GM18519 (cell line): ENCODE measurements at regions not wholly inside any gene's neighbourhood (a gene's known extent, or its start where the extent isn't known, plus 50 kb on each side); places are given as distances from the start of the nearest gene placed in this dataset.
A peak's percentile ranks its signal among the peaks of the same experiment; 100 is the strongest.

Source experiments
- ATAC-seq: cut with Tn5 transposase; IDR thresholded peaks from one replicate; pipeline ENCODE4 v1.9.1; 2021; ENCODE audit warnings: mild to moderate bottlenecking, moderate library complexity; ENCODE audit not compliant: unreplicated experiment, low FRiP score

DNA sequence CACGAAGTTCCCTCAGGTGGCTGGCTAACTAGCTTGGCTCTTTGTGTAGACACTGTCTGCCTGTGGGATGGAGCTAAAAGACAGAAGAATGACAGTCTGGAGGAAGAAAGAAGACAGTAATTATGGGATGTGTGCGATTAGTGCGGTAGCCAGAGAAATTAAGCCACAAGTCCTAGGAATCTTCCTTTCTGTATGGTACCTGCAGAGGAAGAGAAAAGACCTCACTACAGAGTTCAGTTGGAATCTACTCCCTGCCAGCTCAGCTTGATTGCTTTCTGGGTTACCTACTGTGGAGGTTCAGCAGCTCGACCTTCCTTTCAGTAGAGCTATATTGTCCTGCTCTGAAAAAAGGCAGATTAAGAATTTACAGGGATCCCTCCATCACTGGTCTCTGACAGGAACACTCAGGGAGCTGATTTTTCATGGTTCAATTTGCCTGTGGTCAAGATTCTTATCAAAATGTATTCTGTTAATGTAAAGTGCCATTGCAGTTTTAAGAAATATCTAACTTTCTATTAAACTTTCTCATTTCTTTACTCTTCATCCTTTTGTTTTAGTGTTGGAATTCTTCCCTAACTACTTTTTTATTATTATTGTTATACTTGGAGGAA is 187.2 kb downstream of the CENPW start:
- ATAC-seq = no peak

DNA sequence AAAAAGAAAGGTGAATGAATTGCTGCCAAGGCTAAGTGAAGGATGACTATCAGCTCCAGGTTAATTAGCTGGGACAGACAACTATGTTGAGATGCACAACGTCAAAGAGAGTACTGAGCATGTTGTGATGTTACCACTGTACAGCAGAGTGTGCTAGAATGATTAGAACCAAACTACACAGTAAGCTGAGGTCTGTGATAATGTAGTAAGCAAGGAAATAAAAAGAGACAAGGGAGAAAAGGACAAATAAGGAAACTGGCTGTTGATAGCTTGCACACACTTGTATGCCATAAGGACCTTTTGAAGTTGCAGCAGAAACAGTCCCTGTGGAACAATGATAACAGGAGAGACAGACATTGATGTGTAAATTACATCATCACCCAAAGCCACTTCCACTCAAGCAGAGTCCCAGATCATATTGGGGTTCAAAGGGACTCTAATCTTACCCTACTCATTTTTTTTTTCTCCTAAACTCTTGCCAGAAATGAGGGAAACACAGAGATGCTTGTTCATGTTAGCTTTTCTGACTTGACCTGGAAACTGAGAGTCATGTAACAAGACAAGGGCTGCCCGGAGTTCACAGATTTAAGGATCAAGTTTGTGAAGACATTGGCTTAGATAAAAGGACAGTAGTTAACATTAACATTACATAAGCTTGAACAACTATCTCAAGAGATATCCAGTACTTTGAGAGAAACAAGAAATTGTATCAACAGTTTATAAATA is 189.9 kb downstream of the CENPW start:
- ATAC-seq = no peak

DNA sequence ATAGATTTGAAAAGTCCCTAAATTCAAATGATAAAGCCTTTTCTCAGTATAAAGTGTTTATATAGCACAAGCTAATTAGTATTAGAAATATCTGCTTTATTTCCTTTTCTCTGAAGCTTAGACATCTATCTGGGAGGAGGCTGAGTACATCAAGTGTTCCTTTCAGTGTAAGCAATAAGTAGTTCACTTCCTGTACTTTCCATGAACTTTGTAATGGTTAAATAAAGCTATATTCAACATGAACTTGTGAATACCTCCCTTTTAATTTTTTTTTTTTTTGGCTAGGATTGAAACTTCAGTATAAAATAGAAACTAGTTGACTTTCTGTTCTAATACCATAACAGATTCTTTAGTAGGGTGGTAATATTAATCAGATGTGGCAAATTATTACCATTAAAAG is 190.9 kb downstream of the CENPW start:
- ATAC-seq = no peak

DNA sequence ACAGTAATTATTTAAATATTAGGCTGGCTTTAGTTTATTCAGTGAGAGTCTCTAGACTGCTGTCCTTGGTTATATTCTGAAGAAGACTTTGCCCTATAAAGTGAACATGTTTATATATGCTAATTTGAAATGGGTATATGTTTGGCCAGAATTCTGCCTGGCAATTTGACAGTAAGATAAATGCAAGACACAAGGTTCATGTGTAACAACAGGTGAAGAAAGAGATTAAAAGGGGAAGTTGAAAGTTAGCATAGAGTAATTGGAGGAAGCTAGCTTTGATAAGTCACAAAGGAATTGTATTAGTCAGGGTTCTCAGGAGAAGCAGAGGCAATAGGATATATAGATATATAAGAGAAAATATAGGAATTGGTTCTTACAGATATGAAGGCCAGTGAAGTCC is 191.4 kb downstream of the CENPW start:
- ATAC-seq = no peak

DNA sequence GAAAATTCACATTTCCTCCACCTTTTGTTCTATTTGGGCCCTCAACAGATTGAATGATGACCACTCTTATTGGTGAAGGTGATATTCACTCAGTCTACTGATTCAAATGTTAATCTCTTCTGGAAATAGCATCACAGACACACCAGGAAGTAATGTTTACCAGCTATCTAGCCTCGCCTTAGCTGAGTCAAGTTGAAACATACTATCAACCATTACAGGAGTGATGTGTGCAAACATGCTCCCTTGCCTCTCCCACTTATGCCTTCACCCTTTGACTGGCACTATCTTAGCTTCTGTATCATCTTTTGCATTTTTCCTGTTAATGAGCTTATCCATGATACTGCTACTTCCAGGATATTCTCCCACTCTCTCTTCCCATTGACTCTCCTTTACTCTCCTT is 191.9 kb downstream of the CENPW start:
- peak; percentile 87 for ATAC-seq

DNA sequence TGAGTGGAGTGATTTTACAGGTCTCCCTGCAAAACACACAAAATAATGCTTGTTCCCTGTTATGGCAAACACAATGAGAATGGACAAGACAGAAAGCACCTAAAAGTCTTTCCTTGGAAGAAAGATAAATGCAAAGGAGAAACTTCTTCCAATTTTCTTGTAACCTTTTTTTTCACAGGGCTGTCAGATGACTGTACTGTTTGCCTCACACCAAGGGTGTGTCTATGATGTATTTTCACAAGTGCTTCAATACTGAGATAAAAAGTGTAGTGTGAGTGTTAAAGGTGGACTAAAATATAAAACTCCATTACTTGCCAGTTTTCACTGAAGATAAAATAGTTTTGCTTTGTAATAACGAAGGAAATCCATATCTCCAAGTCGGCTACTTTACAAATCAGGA is 194.5 kb downstream of the CENPW start:
- ATAC-seq = no peak

DNA sequence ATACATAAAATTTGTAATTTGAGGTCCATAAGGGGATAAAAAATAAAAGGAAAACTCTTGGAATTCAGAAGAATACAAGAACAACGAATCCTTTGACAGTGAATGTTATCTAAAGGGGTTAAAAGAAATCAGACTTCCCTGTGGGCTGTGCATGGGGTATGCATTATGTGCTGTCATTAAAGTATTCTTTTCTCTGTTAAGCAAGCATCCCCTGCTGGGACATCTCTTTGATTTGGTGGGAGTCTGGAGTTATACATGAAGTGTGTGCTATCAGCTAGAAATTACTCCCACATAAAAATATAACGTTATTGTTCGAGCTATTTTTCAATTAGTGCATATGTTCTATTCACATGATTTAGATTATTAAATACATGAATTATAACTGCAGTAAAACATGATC is 195.2 kb downstream of the CENPW start:
- ATAC-seq = no peak

DNA sequence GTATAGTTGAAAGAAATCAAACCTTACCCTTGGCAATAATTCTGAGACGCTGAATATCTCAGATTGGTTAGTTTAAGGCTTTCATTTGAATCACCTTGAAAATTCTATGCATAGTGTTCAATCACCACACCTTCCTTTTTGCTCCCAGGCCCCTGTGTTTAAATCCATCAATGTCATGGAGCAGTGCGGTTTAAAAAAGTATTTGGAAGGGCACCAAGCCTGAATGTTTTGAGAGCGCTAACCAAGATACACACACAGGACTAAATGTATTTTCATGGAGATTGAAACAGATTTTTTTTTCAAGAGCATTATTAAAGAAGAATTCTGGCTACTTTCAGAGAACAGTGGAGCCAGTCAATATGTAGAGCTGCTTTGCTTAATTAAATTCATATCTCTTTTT is 195.7 kb downstream of the CENPW start:
- ATAC-seq = no peak

DNA sequence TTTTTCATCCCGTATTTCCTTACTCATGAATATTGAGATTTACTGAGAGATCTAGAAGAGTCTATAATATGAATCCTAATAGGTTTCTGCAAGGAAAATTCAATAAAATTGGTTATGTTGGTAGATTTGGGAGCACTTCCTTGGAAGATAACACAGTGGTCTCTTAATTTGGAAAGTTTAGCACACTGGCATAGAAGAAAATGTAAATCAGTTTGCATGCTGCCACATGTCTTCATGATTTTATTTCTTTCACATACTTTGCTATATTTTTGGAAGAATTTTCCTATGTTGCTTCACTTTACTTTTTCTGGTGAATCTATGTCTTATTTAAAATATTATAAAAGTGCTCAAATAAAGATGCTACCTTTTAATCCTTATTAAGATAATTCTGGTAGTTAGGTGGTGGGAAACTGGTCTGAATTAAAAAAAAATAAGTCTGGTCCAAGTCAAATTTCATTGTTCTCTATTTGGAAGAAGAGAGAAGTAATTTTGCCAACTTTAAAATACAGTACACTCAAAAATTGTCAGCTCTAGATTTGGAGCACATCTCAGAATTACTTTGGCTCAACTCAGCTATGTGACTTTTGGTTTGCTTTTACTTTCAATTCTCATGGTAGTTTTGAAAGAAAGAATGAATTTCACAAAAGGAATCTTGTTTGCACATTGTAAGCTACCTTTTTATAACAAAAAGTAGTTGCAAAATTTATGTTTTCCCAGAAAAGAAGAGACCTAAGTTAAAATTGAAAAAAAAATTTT is 197.3 kb downstream of the CENPW start:
- peak; percentile 46 for ATAC-seq

DNA sequence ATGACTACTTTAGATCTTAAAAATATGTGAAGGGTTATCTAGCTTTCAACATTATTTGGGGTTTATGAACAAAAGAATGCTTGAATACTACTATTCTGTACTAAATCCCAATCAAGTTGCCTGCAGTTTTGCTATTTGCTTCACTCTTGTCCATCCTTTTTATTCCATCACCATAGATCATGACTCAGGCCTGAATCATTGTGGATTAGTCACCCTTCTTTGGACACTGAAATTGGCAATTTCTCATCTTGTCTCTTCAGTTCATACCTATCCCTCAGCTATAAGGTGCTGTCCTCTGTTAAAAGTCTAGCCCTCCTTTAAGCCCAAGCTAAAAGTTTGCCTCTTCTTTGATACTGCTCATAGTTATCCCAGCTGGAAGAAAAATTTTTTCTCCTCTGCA is 199.1 kb downstream of the CENPW start:
- no peak for ATAC-seq

DNA sequence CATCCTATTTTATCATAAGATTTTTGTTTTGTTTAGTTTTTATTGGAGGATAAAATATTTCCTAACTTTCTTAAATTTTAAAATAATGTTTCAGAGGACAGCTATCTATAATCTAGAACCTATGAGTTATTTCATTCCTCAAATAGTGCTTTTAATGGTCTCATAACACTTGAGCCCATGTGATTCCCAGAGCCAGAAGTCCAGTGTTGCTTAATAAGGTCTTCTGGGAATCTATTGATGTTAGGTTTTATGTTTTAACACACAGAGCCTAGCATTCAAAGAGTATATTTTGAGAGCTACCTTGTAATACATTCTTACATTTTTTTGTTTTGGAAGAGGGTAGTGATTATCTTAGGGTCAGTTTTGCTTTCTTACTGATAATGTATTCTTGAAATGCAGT is 200.2 kb downstream of the CENPW start:
- ATAC-seq = no peak

DNA sequence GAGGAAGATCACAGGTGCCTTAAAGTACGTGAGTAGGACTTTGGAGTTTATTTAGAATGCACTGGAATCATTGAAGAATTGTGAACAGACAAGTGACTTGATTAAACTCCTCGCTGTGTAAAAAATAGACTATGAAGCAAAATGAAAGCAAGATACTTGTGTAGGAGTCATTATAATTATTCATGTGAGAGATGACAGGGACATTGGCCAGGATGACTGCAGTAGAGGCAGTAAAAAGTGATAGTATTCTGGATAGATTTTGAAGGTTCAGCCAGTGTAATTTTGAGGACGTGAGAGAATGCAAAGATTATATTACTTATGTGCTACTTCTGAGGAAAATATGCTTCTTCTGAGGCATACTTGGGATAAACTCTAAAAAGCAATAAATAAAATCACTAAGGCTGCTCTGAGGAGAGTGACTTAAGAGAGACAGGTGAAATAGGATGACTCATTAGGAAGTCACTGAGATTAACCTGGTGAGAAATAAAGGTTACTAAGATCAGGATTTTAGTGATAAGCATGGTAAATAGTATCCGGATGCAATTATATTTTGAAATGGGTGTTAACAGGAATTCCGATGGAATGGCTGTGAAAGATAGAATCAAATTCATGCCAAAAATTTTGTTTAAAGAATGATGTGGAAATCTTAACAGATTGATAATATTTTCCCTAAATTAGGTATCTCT is 202.0 kb downstream of the CENPW start:
- ATAC-seq = no peak

DNA sequence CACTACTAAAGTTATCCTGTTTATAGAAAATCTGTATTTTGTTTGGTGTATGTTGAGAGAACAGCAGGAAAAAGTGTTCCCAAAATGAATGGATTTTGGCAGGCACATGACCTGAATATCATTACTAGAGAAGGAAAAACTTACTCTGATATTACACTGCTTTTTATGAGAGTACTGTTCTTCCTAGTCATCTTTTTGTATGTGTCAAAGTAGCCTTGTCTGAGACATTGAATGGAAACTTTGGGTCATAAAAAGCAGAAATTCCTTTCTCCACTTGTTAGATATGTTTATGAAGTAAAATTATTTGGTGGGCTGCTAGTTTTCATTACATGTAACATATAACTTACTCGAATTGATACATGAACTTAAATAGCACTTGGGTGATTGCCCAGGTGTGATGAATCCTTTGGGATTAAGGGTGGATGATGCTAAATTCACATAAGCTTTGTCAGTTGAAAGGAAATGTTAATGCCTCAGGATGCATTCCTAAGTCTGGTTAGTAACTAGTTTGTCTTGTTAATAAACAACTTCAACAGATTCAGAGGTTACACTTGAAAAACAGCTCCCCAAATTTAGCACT is 206.7 kb downstream of the CENPW start:
- no peak for ATAC-seq

DNA sequence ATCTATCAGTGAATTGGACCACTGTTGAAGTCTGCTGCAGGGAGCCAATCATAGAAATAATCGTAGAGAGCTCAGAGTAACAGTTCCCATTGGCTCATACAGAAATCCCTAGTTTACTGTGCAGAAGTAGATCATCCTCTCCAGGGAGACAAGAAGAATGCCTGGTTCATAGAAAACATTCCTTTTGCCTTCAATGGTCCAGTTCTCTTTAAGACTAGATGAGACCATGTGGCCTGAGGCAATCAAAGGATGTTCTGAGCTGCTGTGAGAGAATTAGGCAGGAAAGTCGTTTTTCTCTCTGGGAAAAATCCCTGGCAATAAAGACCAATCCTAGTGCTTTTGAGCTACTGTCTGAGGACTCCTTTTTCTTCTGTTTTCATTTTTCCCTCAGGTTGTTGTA is 208.4 kb downstream of the CENPW start:
- ATAC-seq = no peak

DNA sequence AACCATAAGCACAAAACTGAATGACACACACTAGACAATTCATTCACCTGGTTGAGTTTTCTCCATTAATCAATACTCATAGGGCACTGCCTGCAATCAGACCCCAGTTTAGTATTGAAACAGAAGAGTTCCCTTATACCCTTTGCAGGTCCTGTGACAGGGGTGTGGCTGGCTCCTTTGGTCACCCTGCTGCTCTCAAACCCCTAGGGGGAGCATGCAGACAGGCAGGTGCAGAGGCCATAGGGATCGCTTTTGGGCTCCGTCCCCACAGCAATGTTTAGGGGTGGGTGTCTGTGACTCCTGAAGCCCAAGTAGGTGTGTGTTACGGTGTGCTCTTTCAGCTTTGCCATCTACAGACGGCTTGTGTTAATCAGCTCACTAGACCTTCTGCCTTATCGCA is 210.4 kb downstream of the CENPW start:
- ATAC-seq = no peak

DNA sequence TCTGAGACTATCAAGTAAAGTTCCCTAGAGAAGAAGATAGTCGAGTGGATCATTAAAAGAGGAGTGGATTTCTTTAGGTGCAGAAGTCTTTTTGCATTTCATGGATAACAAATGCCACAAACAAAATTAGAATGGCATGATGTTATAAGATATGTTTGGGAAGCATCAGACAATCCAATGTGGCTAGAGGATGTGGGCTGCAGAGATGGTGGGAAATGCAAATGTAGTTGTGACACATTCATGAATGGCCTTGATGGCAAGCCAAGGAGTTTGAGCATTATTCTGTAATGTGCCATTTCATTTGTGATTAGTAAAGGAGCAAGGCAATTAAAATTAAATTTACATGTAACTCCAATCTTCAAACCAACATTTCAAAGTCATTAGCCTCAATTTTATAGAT is 211.9 kb downstream of the CENPW start:
- ATAC-seq = no peak

DNA sequence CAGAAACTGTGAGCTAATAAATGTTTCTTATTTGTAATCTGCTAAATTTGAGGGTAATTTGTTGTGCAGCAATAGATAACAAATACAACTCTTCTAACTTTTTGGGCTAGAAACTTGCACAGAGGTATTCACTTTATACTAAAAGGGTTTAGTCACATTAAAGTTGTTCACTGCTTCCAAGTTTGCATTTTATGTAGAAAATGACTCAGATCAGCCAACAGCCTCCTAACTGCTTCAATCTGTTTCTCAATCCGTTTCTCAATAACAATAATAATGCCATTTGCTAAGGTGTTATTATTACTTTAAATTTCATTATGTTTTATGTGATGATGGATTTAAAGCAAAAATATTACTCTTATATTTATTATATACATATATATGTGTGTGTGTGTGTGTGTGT is 213.9 kb downstream of the CENPW start:
- ATAC-seq = no peak

DNA sequence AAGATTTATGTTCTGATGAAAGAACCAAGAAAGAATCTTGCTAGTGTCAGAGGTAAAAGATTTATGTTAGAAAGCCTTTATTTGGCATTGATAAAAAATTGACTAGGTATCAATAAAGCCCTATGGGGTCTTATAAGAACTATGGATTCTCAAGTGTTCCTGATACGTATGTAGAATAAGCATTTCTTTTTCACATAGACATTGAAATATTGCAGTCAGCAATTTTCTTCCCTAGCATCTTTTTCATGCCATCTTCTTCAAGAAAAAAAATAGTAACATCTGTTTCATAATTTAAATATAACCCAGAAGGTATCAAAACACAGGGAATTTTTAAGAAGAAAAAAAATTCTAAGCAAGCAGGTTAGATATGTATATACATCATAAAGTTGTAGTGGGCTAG is 230.6 kb downstream of the CENPW start:
- ATAC-seq = no peak

DNA sequence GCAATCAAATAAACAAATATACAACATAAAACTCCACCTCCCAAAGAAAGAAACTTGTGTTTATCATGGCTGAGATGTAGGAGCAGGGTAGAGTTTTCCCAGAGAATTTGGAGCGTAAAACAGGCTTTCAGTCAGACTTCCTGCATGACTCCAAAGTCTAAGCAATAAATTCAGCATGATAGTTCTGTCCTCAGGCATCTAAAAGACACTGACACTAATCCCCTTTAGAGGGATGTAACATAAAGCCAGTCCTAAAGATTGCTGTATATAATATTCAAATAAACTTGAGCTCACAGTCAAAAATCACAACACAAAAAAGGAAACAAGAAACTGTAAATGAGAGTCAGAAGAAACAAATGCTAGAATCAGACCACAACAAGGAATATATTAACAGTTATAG is 234.4 kb downstream of the CENPW start:
- no peak for ATAC-seq

DNA sequence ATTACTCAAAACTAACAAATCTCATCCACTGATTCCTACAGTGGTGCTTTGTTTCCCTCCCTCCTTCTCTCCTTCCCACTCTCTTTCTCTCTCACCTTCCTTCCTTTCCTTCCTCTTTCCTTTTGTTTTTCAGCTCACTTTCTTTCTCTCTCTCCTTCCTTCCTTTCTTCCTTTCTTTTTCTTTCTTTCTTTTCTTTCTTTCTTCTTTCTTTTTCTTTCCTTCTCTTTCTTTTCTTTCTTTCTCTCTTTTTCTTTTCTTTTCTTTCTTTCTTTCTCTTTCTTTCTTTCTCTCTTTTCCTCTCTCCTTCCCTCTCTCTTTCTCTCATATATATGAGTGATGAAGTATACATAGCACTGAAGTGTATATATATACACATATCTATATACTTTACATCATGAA is 241.4 kb downstream of the CENPW start:
- no peak for ATAC-seq
